ENCODE measurements at regions not wholly inside any gene's neighbourhood (a gene's known extent, or its start where the extent isn't known, plus 50 kb on each side); places are given as distances from the start of the nearest gene placed in this dataset.

GRCh38 chr5:37938861-37939260 is 99.0 kb upstream of the GDNF start:
- H3K4me3 ChIP-seq (ENCODE audit: insufficient read depth, low read depth, low read length), result no peak overlapping the region
- H4K5ac ChIP-seq (ENCODE audit: low read depth, low read length), result no peak overlapping the region
- H3K36me3 ChIP-seq (ENCODE audit: control insufficient read depth, insufficient read depth, low read length), result no peaks in the 10 kb centered on the region
- DNase-seq, result no peak
- peaks cover 15% of the 10 kb centered on the region for H3K27me3 ChIP-seq (ENCODE audit: control insufficient read depth, insufficient read depth, low read length)
- no peak overlapping the region for H3K9ac ChIP-seq (ENCODE audit: low read depth, low read length)
- no peaks in the 10 kb centered on the region for H3K9me1 ChIP-seq (ENCODE audit: insufficient read depth, low read length)
- H3K14ac ChIP-seq (replicated peaks; ENCODE audit: low read depth, low read length), result no peak overlapping the region
- BruUV-seq (replicated peaks), result no TSS peak
- H4K20me1 ChIP-seq (ENCODE audit: insufficient read depth, low read length), result no peaks in the 10 kb centered on the region
- WGBS, 2 experiments (ENCODE audit: extremely low coverage in 2 of 2, insufficient read length in 1 of 2), result 90% methylated on average over 2 of the region's 2 CpGs; no CpG with 5 or more reads in 1 of the 2 experiments
- no peak overlapping the region for H3K56ac ChIP-seq (ENCODE audit: extremely low read depth, insufficient read depth, low read length)
- H3K9me3 ChIP-seq (ENCODE audit: control insufficient read depth, insufficient read depth, low read length), result peaks cover 2% of the 10 kb centered on the region; the same call in 1 of the 2 replicates
- no peak overlapping the region for H3K18ac ChIP-seq (ENCODE audit: low read depth, low read length)
- in situ Hi-C loops (cut with MboI; ENCODE audit: low sequenced_read_pairs) (no loop called here), intact Hi-C loops (cut with micrococcal nuclease) (loop anchor here (10.0 kb wide), 1 partner anchor 56 kb away; no protein-coding TSS in a partner anchor), dilution Hi-C loops (cut with HindIII; ENCODE audit: low sequenced_read_pairs, unreplicated experiment) (no loop called here)
- H2BK5ac ChIP-seq (ENCODE audit: low read depth, low read length, poor library complexity, severe bottlenecking), result no peak overlapping the region
- H2BK15ac ChIP-seq (ENCODE audit: low read depth, low read length), result no peak overlapping the region
- no peak overlapping the region for H4K91ac ChIP-seq (ENCODE audit: insufficient read depth, low read depth, low read length)
- no peaks in the 10 kb centered on the region for H3K4me1 ChIP-seq (ENCODE audit: control insufficient read depth, insufficient read depth, low read length)
- no peak overlapping the region for H2AFZ ChIP-seq (replicated peaks; ENCODE audit: low read length, poor library complexity)
- H2BK20ac ChIP-seq (ENCODE audit: low read depth, low read length), result no peak overlapping the region
- no peak overlapping the region for H2AK9ac ChIP-seq (replicated peaks; ENCODE audit: low read depth, low read length, poor library complexity)
- no peak overlapping the region for H3K4ac ChIP-seq (ENCODE audit: low read depth, low read length)
- POLR2A ChIA-PET (ENCODE audit: unreplicated experiment), result no interaction called here
- TF ChIP-seq ELK1 (IDR thresholded peaks at IDR 0.05; ENCODE audit: borderline replicate concordance, low read depth, low read length) (no peak), FOS (IDR thresholded peaks at IDR 0.05; ENCODE audit: low read depth, low read length) (no peak), RCOR1 (IDR thresholded peaks at IDR 0.05; ENCODE audit: insufficient replicate concordance, low read length) (no peak), SMC3 (IDR thresholded peaks at IDR 0.05; ENCODE audit: low read depth, low read length) (no peak), CHD1 (IDR thresholded peaks at IDR 0.05; ENCODE audit: low read depth, low read length) (no peak), NFE2L2 (IDR thresholded peaks at IDR 0.05; ENCODE audit: low read depth, low read length) (no peak), RAD21 (IDR thresholded peaks at IDR 0.05; ENCODE audit: low read length) (no peak), CEBPB (IDR thresholded peaks at IDR 0.05; ENCODE audit: low read depth, low read length) (no peak), RFX5 (IDR thresholded peaks at IDR 0.05; ENCODE audit: low read depth, low read length) (no peak), MAFK (IDR thresholded peaks at IDR 0.05; ENCODE audit: low read depth, low read length) (no peak), POLR2A (IDR thresholded peaks at IDR 0.05; ENCODE audit: low read depth, low read length) (no peak), MAZ (IDR thresholded peaks at IDR 0.05; ENCODE audit: borderline replicate concordance, low read depth, low read length) (no peak), BHLHE40 (IDR thresholded peaks at IDR 0.05; ENCODE audit: low read depth, low read length) (no peak), MXI1 (IDR thresholded peaks at IDR 0.05; ENCODE audit: borderline replicate concordance, low read depth, low read length) (no peak)
- TF ChIP-seq, protein P1, sequence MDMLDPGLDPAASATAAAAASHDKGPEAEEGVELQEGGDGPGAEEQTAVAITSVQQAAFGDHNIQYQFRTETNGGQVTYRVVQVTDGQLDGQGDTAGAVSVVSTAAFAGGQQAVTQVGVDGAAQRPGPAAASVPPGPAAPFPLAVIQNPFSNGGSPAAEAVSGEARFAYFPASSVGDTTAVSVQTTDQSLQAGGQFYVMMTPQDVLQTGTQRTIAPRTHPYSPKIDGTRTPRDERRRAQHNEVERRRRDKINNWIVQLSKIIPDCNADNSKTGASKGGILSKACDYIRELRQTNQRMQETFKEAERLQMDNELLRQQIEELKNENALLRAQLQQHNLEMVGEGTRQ (IDR thresholded peaks at IDR 0.05; ENCODE audit: low read depth, low read length), result no peak
- TF ChIP-seq, protein P2, sequence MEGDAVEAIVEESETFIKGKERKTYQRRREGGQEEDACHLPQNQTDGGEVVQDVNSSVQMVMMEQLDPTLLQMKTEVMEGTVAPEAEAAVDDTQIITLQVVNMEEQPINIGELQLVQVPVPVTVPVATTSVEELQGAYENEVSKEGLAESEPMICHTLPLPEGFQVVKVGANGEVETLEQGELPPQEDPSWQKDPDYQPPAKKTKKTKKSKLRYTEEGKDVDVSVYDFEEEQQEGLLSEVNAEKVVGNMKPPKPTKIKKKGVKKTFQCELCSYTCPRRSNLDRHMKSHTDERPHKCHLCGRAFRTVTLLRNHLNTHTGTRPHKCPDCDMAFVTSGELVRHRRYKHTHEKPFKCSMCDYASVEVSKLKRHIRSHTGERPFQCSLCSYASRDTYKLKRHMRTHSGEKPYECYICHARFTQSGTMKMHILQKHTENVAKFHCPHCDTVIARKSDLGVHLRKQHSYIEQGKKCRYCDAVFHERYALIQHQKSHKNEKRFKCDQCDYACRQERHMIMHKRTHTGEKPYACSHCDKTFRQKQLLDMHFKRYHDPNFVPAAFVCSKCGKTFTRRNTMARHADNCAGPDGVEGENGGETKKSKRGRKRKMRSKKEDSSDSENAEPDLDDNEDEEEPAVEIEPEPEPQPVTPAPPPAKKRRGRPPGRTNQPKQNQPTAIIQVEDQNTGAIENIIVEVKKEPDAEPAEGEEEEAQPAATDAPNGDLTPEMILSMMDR (conservative IDR thresholded peaks at IDR 0.05; ENCODE audit: low read depth, low read length), result no peak
- H2BK120ac ChIP-seq (ENCODE audit: low read depth, low read length), result no peak overlapping the region
- H2AK5ac ChIP-seq (ENCODE audit: low read depth, low read length), result no peak overlapping the region
- no peak overlapping the region for H3K23ac ChIP-seq (ENCODE audit: low read depth, low read length)
- H4K8ac ChIP-seq (ENCODE audit: low read depth in 2 of 2, low read length in 2 of 2), result no peak overlapping the region
- no peaks in the 10 kb centered on the region for H3K79me1 ChIP-seq (ENCODE audit: low read depth in 1 of 2, low read length in 2 of 2)
- H3K4me2 ChIP-seq (ENCODE audit: low read depth, low read length), result no peak overlapping the region
- CTCF ChIA-PET, result no interaction called here
- H3K27ac ChIP-seq (ENCODE audit: insufficient read depth, low read length), result no peak overlapping the region
- ATAC-seq (ENCODE audit: low read depth), result no peak
